HG02970 (cell line): ENCODE measurements at regions not wholly inside any gene's neighbourhood (a gene's known extent, or its start where the extent isn't known, plus 50 kb on each side); places are given as distances from the start of the nearest gene placed in this dataset.

Experiments used
- ATAC-seq: cut with Tn5 transposase; IDR thresholded peaks from one replicate; pipeline ENCODE4 v1.9.1; 2021; ENCODE audit warnings: mild to moderate bottlenecking, moderate library complexity, moderate number of reproducible peaks; ENCODE audit not compliant: unreplicated experiment, low FRiP score

DNA sequence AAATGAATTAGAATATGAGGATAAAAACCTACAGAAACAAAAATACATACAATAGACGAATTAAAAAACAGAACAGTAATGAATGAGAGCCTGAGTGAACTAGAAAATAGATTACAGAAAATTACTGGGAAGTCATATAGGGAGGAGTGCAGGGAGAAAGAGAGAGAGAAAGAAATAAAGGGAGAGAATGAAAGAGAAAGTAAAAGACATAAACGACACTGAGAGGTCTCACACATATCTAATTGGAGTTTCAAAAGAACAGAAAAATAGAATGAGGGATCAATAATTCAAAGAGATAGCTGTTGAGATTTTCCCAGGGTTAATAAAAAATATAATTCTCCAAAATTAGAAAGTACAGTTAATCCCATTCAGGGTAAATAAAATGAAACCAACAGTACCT is 156.4 kb upstream of the FTMT start:
- no peak for ATAC-seq

DNA sequence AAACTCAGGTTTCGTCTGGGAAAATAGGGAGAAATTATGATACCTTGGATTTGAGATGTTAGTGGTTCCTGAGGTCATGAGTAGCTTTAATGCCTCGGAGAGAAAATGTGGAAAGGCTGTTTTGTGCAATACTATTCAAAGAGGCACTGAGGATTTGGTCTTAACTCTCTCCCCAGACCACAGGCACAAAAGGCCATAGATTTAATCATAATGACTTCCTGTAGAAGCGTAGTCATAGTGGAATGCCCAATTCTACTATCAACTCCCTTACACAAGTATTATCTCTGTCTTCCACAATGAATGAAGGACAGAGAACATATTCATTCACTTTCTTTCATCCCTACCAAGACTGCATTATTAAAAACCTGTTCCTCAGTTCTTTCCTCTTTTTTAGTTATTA is 153.0 kb upstream of the FTMT start:
- ATAC-seq = no peak

- ATAC-seq = no peak
These were observed 150.0 kb upstream of the FTMT start for GRCh38 chr5:121701731-121702130.

- ATAC-seq = no peak
These were observed 149.0 kb upstream of the FTMT start for GRCh38 chr5:121702682-121703081.

GRCh38 chr5:121704291-121704690 is 147.4 kb upstream of the FTMT start:
- ATAC-seq = no peak

DNA sequence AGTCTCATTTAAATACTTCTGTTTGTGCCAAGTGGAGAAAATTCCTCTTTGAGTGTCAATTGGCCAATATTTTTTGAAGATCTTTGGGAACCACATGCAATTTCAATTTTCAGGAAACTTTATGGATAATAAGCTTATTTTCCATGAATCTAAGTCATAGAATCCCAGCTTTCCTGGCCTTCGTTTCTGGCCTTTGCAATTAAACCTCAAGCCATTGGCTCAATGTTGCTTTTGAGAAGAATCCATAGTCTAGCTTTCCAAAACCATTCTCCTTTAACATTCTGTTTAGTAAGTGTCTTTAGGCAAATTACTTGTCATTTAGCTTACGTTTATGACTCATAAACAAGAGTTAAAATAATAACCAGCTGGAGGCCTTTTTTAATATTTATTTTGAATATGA is 145.0 kb upstream of the FTMT start:
- no peak for ATAC-seq

DNA sequence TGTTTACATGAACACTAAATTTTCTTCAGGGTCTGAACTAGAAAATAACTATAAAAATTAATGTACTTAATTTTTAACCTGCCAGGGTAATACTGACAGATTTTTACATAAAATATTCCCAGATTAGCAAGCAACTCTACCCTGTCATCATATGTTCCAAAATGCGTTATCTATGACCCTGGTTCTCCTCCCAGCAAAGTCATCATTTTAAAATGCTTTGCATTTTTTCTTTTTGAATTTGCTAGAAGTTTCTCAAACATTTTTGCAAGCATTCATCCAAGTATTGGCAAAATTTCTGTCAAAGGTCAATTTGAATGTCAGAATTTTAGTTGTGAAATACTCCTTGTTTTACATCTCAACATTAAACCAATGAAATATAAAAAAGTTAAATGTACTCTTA is 144.5 kb upstream of the FTMT start:
- ATAC-seq = no peak

DNA sequence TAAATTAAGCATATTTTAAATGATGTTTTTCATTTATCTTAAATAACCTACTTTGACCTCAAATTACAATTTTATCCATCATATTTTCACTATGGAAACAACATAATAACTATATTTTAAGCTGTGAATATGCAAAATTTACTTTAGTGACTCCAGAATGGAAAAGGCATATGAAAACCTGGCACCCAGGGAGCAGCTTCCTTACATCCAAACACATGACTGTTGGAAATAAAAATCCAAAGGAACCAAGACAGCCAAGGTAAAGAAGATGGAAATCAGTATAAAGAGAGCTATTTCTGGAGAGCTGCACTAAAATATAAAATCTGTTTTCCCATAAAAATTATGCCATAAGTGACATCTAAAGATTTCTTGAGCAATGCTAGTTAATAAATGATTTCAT is 140.3 kb upstream of the FTMT start:
- ATAC-seq = no peak

DNA sequence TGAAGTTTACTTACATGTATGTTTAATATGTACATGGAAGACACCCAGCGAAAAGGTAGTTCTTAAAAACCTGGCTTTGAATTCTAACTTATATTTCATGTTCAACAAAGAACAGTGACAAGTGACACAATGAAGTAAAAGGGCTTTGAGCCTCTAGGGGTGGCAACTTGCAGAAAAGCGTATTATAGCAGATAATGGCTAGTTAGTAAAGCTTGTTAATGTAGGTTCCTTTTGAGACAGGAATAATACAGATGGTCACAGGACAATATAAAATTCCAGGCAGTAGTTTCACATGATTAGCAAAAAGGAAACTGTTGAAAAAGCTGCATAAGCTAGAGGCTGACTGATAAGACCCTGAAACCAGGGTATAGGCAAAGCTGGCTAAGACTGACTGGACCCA is 132.4 kb upstream of the FTMT start:
- ATAC-seq = no peak

GRCh38 chr5:121725450-121725849 is 126.2 kb upstream of the FTMT start:
- ATAC-seq = no peak

GRCh38 chr5:121726991-121727390 is 124.7 kb upstream of the FTMT start:
- no peak for ATAC-seq

- no peak for ATAC-seq
These were observed 120.3 kb upstream of the FTMT start for GRCh38 chr5:121731377-121731776.

GRCh38 chr5:121735618-121736017 is 116.1 kb upstream of the FTMT start:
- ATAC-seq = no peak

GRCh38 chr5:121737120-121737519 is 114.6 kb upstream of the FTMT start:
- no peak for ATAC-seq

DNA sequence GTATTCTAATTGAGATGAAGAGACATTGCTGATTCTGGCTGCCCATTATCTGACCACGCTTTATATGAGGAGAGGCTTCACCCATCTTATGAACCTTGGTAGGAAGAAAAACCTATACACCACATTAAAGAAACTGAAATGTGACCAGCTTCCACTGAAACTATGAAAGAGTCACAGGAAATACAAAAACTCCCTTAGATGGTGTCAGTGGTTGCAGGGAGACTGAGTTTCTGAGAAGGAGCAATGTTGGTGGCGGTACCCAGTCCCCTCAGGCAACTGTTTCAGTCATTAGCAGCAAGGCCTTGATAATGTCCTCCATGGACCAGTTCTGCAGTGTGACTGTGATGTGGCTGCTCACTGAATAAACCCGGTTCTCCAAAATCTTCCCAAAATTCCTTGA is 110.5 kb upstream of the FTMT start:
- no peak for ATAC-seq

DNA sequence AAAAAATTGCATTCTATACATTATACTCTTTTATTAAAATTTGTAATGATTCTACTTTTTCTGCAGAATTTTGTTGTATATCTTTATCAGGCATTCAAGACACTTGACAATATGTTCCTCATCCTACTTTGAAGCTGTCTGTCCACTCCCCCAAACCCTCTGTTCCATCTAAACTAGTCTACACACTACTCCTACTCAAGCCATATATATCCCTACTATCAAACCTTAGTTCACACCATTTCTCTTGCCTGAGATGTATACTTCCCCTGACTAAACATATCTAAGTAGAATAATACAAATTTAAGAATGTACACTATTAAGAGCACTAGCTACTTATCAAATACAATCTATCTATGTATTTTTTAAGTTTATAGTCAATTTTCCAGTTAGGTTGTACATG is 107.1 kb upstream of the FTMT start:
- no peak for ATAC-seq

GRCh38 chr5:121745407-121745806 is 106.3 kb upstream of the FTMT start:
- ATAC-seq = no peak

GRCh38 chr5:121746763-121747162 is 104.9 kb upstream of the FTMT start:
- ATAC-seq = no peak

- no peak for ATAC-seq
These were observed 103.0 kb upstream of the FTMT start for GRCh38 chr5:121748686-121749085.

GRCh38 chr5:121752149-121752548 is 99.5 kb upstream of the FTMT start:
- no peak for ATAC-seq

- ATAC-seq = no peak
These were observed 96.4 kb upstream of the FTMT start for GRCh38 chr5:121755266-121755665.

GRCh38 chr5:121757753-121758152 is 93.9 kb upstream of the FTMT start:
- ATAC-seq = no peak

DNA sequence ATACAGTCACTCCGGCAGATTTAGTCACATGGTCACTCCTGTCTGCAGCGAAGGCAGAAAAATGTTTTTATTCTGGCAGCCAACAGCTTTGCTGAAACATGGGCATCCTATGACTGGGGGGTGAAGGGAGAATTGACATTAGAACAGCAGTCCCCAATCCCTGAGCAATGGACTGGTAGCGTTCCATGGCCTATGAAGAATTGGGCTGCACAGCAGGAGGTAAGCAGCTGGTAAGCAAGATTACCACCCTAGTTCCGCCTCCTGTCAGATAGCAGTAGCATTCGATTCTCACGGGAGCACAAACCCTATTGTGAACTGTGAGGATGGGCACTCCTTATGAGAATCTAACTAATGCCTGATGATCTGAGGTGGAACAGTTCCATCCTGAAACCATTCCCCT is 93.1 kb upstream of the FTMT start:
- no peak for ATAC-seq

GRCh38 chr5:121762426-121762825 is 89.3 kb upstream of the FTMT start:
- no peak for ATAC-seq
